ENCODE measurements at regions not wholly inside any gene's neighbourhood (a gene's known extent, or its start where the extent isn't known, plus 50 kb on each side); places are given as distances from the start of the nearest gene placed in this dataset.

DNA sequence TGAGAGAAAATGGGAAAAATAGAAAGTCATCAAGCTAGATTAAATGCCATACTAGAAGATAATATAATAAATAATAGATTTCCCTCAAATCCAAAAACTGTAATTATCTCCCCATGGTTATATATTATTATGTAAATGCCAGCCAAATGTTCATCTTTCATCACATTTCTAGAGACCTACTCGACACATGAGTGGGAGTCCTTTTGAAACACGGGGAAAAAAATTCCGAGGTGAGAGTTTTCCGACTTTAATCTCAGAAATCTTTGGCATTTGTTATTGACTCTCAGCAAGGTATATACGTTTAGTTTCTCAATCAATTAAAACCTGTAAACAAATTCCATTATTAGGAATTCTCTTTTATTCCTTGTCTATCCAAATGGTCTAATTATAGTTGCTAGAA, 465.4 kb upstream of the SMIM31 start:
- TF ChIP-seq, protein P1, sequence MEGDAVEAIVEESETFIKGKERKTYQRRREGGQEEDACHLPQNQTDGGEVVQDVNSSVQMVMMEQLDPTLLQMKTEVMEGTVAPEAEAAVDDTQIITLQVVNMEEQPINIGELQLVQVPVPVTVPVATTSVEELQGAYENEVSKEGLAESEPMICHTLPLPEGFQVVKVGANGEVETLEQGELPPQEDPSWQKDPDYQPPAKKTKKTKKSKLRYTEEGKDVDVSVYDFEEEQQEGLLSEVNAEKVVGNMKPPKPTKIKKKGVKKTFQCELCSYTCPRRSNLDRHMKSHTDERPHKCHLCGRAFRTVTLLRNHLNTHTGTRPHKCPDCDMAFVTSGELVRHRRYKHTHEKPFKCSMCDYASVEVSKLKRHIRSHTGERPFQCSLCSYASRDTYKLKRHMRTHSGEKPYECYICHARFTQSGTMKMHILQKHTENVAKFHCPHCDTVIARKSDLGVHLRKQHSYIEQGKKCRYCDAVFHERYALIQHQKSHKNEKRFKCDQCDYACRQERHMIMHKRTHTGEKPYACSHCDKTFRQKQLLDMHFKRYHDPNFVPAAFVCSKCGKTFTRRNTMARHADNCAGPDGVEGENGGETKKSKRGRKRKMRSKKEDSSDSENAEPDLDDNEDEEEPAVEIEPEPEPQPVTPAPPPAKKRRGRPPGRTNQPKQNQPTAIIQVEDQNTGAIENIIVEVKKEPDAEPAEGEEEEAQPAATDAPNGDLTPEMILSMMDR (IDR thresholded peaks at IDR 0.05; ENCODE audit: low read length), result no peak
- TF ChIP-seq EZH2 (optimal IDR thresholded peaks at IDR 0.05; ENCODE audit: low read depth, low read length), result no peak
- no peak for TF ChIP-seq EZH2phosphoT487 (IDR thresholded peaks at IDR 0.05; ENCODE audit: low read length)
